Hindlimb muscle (tissue), 1 donor: ENCODE measurements at regions not wholly inside any gene's neighbourhood (a gene's known extent, or its start where the extent isn't known, plus 50 kb on each side); places are given as distances from the start of the nearest gene placed in this dataset.

Experiments
- DNase-seq: peaks from one replicate; pipeline ENCODE4 v3.0.0-alpha.2; 2013

DNA sequence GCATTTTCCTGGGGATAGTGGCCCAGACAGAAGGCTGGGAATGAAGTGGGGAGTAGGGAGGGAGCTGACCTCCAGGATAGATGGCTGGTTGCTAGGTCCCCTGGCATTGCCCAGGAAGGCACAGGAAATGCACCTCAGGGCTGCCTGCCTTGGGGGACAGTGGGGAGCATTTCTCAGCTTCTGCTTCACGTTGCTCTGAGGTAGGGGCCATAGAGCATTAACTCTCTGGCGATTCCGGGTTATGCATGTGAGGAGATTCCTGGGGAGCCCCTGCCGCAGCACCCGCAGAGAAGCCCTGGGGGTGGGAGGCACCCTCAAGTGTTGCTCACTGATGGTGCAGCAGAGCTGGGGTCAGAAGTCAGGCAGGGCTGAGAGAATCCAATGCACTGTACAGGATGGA, 256.5 kb downstream of the CYP26B1 start:
- DNase-seq, result no peak

DNA sequence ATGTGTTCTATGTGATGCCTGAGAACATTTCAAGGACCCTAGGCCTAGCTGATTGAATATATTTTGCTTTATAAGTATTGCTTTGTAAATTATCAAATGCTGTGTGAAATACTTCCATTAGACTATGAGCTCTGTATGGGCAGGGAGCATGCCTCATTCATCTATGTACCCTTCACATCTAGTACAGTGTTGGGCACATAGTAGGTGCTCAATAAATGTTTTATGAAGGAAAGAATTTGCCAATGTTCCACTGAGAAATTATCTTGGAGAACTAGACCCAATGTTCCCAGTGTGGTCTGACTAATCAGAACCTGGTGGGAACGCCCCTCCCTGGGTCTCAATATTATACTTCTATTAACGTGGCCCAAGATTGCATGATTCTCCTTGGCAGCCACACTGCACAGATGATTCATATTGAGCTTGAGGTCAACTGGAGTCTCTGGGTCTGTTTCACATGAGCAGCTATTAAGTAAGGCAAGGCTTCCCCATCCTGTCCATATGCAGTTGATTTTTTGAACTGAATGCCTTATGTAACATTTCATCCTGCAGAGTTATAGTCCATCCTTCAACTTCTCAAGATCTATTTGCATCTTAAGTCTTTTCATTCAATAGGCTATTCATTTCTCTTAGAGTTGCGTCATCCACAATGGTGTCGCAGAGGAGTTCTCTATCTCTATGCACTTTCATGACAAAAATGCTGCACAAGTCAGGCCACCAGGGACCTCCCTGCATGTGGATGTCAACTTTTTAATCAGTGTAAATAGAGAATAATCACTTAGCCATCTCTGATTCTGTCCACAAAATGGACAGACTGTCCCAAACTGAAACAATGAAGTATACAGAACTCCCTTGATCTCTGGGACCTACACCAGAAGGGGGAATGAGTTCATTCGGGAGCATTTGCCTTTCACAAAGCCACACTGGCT, 257.6 kb downstream of the CYP26B1 start:
- DNase-seq, result no peak

DNA sequence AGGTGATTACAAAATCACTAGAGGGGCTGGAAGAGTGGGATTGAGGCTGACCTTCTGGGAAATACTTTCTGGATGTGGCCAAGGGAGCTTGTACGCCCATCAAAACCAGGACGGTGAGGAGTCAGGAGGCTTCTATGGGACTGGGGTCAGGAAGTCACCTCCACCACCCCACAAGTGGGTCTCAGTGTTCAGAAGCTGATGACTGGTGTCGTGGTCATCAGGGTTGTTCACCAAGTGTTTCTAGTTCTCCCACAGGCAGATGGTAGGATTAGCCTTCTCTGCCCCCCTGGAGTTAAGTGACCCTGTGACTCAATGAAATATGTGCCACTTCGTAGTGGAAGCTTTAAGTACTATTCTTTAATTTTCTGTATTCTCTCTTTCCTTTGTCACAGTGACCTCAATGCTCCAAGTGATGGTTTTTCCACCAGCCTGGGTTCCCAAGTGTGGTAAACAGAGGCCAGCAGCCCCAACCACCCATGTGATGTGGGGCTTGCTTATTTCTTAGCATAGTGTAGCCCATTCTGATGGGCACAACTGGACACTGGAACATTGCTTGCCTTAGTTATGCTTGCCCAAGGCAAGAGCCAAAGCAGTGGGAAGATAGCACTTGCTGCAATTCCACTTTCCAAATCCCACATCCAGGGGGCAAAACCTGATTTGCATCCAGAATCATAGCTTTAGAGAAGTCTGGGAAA, 258.8 kb downstream of the CYP26B1 start:
- no peak for DNase-seq

GRCh38 chr2:71887196-71887595, 260.5 kb downstream of the CYP26B1 start:
- DNase-seq, result no peak

DNA sequence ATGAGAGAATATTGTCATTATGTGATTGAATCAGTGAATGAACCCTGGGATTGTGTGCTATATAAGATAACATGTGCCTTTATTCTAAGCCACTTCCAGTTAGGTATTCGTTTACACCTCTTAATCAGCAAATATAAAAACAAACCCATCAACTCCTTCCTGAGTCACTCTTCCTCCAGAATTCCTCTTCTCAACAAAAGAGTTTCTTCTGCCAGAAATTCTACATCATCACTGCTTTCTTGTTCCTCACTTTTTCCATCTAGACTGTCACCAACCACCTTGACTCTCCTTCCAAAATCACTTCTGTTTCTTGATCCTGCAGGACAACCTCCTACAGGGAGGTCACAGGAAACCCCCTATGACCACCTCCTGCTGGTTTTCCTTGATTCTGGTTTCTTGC, 261.4 kb downstream of the CYP26B1 start:
- no peak for DNase-seq

DNA sequence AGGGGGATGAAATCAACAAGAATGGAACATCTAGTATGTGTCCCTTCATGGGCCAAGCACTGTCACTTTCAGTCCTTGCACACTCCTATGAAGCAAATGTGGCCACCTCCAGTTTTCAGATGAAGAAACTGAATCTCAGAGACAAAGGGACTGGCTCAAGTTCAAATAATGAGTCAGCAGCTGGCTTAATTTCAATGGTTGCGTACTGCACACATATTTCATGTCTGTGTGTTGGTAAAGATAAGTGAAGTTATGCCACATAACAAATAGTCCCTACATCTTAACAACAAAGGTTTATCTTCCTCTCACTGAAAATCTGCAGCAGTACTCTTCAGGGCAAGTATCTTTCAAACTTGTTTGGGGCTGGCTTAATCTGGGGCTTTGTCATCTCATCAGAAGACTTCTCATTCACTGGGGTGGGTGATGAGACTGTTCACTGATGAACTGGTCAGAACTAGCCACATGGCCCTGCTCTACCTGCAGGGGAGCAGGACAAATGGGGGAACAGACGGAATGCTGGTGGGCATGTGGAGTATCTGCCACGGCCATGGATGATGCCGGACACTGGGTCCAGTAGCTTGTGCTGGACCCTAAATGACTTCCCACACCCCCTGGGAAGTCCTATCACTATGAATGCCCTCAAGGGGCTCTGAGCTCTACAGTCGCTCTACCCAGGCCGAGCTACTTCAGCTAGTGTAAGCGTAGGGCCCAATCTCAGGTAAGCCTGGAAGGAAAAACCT, 263.2 kb downstream of the CYP26B1 start:
- DNase-seq, result no peak

DNA sequence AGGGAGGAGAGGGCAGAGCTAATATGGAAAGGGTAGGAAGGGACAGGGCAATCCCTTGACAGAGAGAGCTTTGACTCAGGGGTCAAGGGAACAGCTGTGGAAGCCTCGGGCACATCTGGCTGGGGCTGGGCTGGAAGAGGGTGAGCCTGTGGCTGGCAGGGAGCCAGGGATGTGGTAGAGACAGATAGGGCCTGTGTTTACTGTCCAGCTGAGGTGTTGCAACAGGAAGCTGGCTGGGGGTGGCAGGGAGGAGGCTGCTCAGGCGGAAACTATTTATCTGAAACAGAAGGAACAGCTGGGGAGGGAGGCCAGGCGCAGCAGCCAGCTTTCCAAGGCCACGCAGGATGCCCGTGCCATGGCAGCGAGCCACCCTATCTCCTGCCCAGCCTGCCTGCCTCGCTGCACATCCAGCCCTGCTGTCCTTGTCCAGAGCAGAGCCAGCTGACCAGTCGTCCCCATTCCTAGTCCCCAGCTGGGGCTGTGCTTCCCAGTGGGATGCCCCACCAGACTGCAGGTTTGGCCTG, 264.7 kb downstream of the CYP26B1 start:
- DNase-seq, result peak; percentile 35

GRCh38 chr2:71882236-71882946, 265.3 kb downstream of the CYP26B1 start:
- no peak for DNase-seq

GRCh38 chr2:71880846-71881610, 266.6 kb downstream of the CYP26B1 start:
- no peak for DNase-seq

DNA sequence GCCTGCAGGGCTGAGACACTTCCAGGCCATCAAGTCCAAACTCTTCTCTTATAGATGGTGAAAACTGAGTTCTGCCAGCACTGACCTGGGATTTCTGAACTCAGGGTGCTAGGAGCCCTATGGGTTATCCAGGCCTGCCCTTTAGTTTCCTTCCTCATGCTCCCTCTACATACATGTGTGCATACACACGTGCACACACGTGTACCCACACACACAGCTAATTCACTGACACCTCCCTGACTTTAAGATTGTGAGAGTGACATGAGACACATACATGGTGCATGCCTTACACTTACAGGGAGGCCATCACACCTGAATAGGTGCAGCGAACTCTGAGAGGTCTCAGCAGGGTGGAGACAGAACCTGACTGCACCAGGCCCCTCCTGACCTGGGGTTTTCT, 267.4 kb downstream of the CYP26B1 start:
- DNase-seq, result no peak

DNA sequence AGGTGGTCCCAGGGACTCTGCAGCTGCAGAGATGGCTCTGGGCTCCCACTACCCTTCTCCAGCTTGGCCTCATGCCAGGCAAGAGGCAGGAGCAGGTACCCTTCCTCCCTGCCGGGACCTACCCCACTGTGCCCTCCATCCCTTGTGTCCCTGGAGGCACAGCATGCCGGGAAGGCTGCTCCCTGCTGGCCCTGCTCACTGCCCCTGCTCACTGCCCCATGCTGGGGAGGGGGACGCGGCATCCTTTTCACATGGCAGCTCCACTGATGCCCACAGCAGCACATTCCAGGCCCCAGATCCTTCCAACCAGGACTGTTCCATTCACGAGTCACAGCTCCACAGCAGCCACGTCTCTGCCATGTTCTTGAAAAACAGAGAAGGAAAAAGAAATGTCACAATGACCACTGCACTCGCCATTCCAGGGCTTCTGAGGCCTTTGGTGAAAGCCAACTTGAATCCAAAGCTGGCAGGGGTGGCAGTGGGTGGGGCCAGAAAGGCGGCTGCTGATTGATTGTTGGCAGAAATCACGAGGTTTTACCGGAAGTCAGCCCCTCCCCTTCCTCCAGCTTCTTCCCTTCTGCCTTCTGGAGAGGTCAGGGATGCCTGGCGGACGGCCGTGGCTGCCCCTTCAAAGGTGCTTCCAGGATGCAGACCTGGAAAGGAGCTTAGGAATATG, 268.0 kb downstream of the CYP26B1 start:
- DNase-seq, result no peak

GRCh38 chr2:71878626-71879508, 268.8 kb downstream of the CYP26B1 start:
- DNase-seq, result no peak

DNA sequence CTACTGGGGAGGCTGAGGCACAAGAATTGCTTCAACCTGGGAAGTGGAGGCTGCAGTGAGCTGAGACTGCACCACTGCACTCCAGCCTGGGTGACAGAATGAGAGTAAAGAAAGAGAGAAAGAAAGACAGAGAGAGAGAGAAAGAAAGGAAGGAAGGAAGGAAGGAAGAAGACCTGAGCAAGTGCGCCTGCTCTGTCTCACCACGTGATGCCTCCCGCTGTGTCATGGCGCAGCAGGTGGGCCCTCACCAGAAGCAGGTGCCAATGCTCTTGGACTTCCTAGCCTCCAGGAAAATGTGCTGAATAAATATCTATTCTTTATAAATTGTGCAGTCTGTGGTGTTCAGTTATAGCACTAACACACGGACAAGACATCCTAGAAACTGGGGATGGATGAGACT, 270.0 kb downstream of the CYP26B1 start:
- no peak for DNase-seq

DNA sequence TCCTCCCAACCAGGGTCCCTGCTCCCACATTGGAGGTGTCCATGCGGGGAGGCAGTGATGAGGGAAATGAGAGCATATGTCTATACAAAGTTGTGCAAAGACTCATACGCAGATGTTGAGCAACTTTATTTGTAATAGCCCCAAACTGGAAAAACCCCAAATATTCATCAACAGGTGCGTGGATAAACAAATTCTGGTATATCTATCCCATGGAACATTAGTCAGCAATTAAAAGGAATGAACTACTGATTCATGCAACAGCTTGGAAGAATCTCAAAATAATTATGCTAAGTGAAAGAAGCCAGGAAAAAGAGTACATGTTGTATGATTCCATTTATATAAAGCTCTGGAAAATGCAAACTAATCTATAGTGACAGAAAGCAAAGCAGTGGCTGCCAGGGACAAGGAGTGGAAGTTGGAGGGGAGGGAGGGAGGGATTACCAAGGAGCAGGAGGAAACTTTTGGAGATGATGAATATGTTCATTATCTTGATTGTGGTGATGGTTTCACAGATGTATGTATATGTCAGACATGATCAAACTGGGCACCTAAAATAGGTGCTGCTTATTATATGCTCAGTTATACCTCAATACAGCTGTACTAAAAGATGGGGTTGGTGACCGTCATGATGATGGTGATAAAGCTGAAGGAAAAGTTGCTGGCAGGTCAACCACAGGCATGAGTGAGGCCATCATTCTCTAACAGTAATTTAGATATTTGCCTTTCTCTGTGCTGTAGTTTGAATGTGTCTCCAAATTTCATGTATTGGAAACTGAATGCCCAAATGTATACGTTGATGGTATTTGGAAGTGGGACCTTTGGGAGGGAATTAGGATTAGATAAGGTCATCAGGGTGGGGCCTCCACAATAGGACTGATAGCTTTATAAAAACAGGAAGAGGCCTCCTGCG, 270.9 kb downstream of the CYP26B1 start:
- DNase-seq, result no peak

- DNase-seq, result no peak
Measured at GRCh38 chr2:71872466-71873051, 275.1 kb downstream of the CYP26B1 start.

DNA sequence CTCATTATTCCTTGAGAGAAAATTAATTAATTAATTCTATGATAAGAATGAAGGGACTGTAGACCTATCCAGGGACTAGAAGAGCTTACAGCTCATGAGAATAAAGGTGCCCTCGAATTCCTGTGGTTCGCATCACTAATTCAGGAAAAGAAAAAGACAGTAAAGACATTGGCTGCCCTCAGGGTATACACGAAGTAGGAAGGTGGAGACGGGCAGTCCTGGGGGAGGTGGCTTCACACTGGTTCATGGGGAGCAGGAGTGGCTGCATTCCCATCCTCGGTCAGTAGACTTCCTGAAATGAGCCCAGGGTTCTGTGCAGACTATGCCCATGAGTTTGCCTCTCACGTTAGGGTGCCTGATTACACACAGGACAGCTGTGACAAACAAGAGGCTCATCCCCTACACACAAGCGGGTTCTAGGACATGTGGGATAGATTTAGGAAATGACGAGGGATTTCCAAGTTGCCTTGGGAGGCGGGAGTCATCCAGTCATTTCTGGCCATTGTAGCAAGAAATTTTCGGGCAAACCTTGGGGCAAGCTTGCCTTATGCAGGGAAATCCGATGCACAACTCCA, 282.2 kb downstream of the CYP26B1 start:
- no peak for DNase-seq

DNA sequence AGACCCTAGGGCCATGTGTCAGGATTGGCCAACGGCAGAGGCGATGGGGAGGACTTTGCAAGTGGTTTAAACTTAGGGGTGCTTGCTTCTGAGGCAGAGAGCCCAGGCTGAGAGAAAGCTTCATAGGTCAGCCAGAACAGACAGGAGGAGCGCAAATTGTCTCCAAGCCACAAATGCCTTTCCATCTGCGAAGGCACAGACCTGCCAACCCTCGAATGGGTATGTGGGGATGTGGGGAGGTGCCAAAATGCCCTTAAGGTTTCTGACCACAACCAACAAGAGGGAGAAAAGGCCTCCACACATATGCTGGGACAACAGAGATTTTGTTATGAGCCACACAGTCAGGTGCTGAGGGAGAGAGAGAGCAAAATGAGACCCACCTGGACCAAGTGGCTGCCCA, 283.6 kb downstream of the CYP26B1 start:
- DNase-seq, result no peak

- DNase-seq, result no peak
Measured at GRCh38 chr2:71863396-71863795, 284.3 kb downstream of the CYP26B1 start.
